GM19455 (cell line): ENCODE measurements at regions not wholly inside any gene's neighbourhood (a gene's known extent, or its start where the extent isn't known, plus 50 kb on each side); places are given as distances from the start of the nearest gene placed in this dataset.
"Not testable (repeated sequence)": the region's sequence is repeated elsewhere in the genome, so short reads cannot be mapped to it uniquely, and the experiment has no call there.

Source experiments
- ATAC-seq: cut with Tn5 transposase; IDR thresholded peaks from one replicate; pipeline ENCODE4 v1.9.1; 2021; ENCODE audit not compliant: unreplicated experiment

DNA sequence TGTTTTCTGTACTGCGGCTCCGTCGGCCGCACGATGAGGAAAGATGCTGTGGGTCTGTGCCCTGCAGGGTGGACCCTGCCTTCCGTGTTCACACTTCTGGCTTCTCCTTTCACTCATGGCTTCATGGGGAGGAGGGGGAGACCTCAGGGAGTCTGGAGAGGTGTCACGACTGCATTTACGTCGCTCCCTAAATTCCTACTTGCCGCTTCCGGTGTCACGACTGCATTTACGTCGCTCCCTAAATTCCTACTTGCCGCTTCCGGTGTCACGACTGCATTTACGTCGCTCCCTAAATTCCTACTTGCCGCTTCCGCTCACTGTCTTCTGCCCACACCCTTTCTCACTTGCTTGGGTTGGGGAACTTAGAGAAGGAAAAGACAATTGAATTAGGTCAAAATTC lies 68.4 kb upstream of the ALKAL2 start:
- ATAC-seq: not testable (repeated sequence)

GRCh38 chr2:355773-356172 lies 67.9 kb upstream of the ALKAL2 start:
- no peak for ATAC-seq

- ATAC-seq: no peak
These were observed 64.8 kb upstream of the ALKAL2 start for GRCh38 chr2:352696-353095.

DNA sequence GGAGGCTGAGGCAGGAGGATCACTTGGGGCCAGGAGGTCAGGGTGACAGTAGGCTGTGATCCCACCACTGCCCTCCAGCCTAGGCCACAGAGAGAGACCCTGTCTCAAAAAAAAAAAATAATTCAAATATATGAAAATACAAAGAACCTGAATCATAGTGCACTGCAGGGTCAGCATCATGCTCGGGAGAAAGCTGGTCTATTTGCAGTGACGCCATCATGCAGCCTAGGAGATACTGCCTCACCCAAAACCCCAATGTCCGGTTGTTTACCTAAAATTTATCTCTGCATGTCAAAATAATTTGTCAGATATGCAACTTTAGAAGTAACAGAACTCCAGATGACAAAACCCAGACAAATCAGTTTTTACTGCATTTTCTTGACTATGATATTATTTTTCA lies 61.5 kb upstream of the ALKAL2 start:
- ATAC-seq: no peak

DNA sequence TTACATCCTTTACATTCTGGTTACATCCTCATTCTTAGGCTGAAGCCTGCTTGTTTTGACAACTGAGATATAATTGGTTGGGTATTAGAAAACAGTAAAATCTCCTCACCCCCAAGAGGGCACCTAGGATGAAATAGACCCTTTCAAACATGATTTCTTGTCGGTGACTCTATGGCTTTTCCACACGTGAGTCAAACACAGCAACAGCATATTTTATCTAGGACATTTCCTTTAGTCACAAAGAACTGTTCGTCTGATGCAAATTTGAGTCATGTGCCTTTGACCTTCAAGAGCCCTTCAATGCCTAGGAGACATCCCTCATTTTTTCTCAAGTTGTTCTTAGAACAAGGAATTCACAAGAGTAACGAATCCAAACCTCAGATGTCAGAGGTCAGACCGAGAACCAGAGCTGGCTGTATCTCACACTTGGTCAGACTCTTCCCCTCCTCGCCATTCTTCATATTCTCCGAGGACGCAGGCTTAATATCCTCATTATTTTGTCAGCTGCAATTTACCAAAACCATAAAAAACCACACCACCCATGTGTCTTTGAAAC lies 60.5 kb upstream of the ALKAL2 start:
- no peak for ATAC-seq

DNA sequence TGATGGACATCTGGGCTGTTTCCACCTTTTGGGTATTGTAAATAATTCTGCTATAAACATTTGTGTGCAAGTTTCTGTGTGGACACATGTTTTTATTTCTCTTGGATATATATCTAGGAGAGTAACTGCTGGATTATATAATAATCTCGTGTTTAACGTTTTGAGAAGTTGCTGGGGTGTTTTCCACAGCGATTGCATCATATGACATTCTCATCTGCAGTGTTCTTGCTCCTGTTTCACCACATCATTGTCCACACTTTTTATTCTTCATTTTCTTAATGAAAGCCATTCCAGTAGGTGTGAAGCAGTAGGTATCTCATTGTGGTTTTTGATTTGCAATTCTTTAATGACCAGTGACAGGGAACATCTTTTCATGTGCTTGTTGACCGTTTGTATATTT lies 56.9 kb upstream of the ALKAL2 start:
- no peak for ATAC-seq

GRCh38 chr2:343355-343754 lies 55.5 kb upstream of the ALKAL2 start:
- no peak for ATAC-seq

GRCh38 chr2:341912-342311 lies 54.0 kb upstream of the ALKAL2 start:
- ATAC-seq: no peak

GRCh38 chr2:341017-341542 lies 53.2 kb upstream of the ALKAL2 start:
- no peak for ATAC-seq
